Keratinocyte (primary cell): ENCODE measurements at regions not wholly inside any gene's neighbourhood (a gene's known extent, or its start where the extent isn't known, plus 50 kb on each side); places are given as distances from the start of the nearest gene placed in this dataset.

Experiments used
- DNase-seq: peaks from one replicate; pipeline ENCODE4 v3.0.0-alpha.2; 2011; ENCODE audit warnings: low read depth, missing footprints, low spot score
- FAIRE-seq: peaks from 2 replicates; lab custom pipeline; 2011; peaks lifted over from hg19 to GRCh38; lab: Jason Lieb, UNC
- H2AFZ ChIP-seq: 2 replicates; pipeline ENCODE4 v1.6.0; 2012; ENCODE audit warnings: low read length, control low read depth, inconsistent platforms; ENCODE audit not compliant: control insufficient read depth
- H3K27ac ChIP-seq: 2 replicates; pipeline ENCODE4 v1.5.1; 2011; ENCODE audit warnings: low read length; ENCODE audit not compliant: control insufficient read depth, insufficient read depth
- H3K27me3 ChIP-seq: 3 replicates; pipeline ENCODE4 v1.6.0; 2011; ENCODE audit warnings: low read length; ENCODE audit not compliant: control insufficient read depth, insufficient read depth; ENCODE audit errors: extremely low read depth
- H3K36me3 ChIP-seq, 2 experiments: 2 replicates in 1 of 2; 3 replicates in 1 of 2; pipeline ENCODE4 v1.5.1; 2011; ENCODE audit warnings: low read length in 2 of 2, mild to moderate bottlenecking in 1 of 2; ENCODE audit not compliant: control insufficient read depth in 2 of 2, insufficient read depth in 2 of 2; ENCODE audit errors: extremely low read depth in 1 of 2
- H3K4me1 ChIP-seq: 3 replicates; pipeline ENCODE4 v1.5.1; 2011; ENCODE audit warnings: low read length; ENCODE audit not compliant: control insufficient read depth, insufficient read depth; ENCODE audit errors: extremely low read depth
- H3K4me2 ChIP-seq: 3 replicates; pipeline ENCODE4 v1.6.0; 2011; ENCODE audit warnings: low read depth, low read length; ENCODE audit not compliant: control insufficient read depth, insufficient read depth; ENCODE audit errors: extremely low read depth
- H3K4me3 ChIP-seq, 3 experiments: fragments of 200-600 bp in 1 of 3; sonication (generic) in 1 of 3; 2 replicates in 2 of 3; 3 replicates in 1 of 3; pipeline ENCODE4 v1.5.1; 2011 to 2016; ENCODE audit warnings: low read length in 3 of 3, mild to moderate bottlenecking in 3 of 3, control low read depth in 2 of 3, inconsistent platforms in 1 of 3, low read depth in 1 of 3, mixed read lengths in 1 of 3, mixed run types in 1 of 3, moderate library complexity in 1 of 3; ENCODE audit not compliant: control insufficient read depth in 2 of 3, insufficient read depth in 2 of 3; ENCODE audit errors: extremely low read depth in 1 of 3
- H3K79me2 ChIP-seq: 2 replicates; pipeline ENCODE4 v1.6.0; 2012; ENCODE audit warnings: low read length; ENCODE audit not compliant: control insufficient read depth, insufficient read depth
- H3K9ac ChIP-seq: 3 replicates; pipeline ENCODE4 v1.6.0; 2011; ENCODE audit warnings: low read length; ENCODE audit not compliant: control insufficient read depth, insufficient read depth; ENCODE audit errors: extremely low read depth
- H3K9me1 ChIP-seq: 3 replicates; pipeline ENCODE4 v1.6.0; 2011; ENCODE audit warnings: low read length; ENCODE audit not compliant: control insufficient read depth, insufficient read depth; ENCODE audit errors: extremely low read depth
- H3K9me3 ChIP-seq: 2 replicates; pipeline ENCODE4 v1.5.1; 2012; ENCODE audit warnings: low read depth, low read length; ENCODE audit not compliant: control insufficient read depth
- H4K20me1 ChIP-seq: 3 replicates; pipeline ENCODE4 v1.6.0; 2011; ENCODE audit warnings: low read length; ENCODE audit not compliant: control insufficient read depth, insufficient read depth; ENCODE audit errors: extremely low read depth
- CTCF ChIP-seq, 3 experiments: IDR thresholded peaks in 1 of 3; conservative IDR thresholded peaks in 1 of 3; optimal IDR thresholded peaks in 1 of 3; 2 replicates in 2 of 3; 3 replicates in 1 of 3; pipeline versions ENCODE3 to v1.5.1; 2011; ENCODE audit warnings: low read length in 3 of 3, mild to moderate bottlenecking in 3 of 3, moderate library complexity in 2 of 3, control low read depth in 1 of 3, inconsistent platforms in 1 of 3; ENCODE audit not compliant: insufficient read depth in 2 of 3; ENCODE audit errors: extremely low read depth in 1 of 3
- EZH2 ChIP-seq: IDR thresholded peaks from one replicate; pipeline ENCODE4 v1.6.1; 2012; ENCODE audit warnings: inconsistent platforms, mild to moderate bottlenecking, low read length, moderate library complexity
- dilution Hi-C: fragments of 300-500 bp; cut with MboI; formaldehyde crosslinking; loops from one replicate; pipeline ENCODE4 v1.7.0; 2020; ENCODE audit warnings: low sequenced_read_pairs; ENCODE audit not compliant: extremely low pct_ligation_motif_present

GRCh38 chr5:141771031-141771430, 89.0 kb upstream of the ARAP3 start:
- H2AFZ ChIP-seq = no peak overlapping the region
- DNase-seq (no peak), FAIRE-seq (no peak)
- H3K27me3 ChIP-seq = peaks cover 21% of the 10 kb centered on the region
- no peak overlapping the region for H3K27ac ChIP-seq
- H3K4me1 ChIP-seq = no peaks in the 10 kb centered on the region
- dilution Hi-C loops = no loop called here
- H3K9me3 ChIP-seq = no peaks in the 10 kb centered on the region
- no peaks in the 10 kb centered on the region for H3K9me1 ChIP-seq
- H3K36me3 ChIP-seq = no peaks in the 10 kb centered on the region
- no peak overlapping the region for H3K4me2 ChIP-seq
- H3K4me3 ChIP-seq = no peak overlapping the region
- H3K9ac ChIP-seq = no peak overlapping the region
- TF ChIP-seq EZH2 (no peak), CTCF (optimal IDR thresholded peaks at IDR 0.05 in 1 of 3, IDR thresholded peaks at IDR 0.05 in 1 of 3, conservative IDR thresholded peaks at IDR 0.05 in 1 of 3; ENCODE audit: extremely low read depth in 1 of 3, insufficient read depth in 2 of 3, low read length in 3 of 3) (no peak)
- no peaks in the 10 kb centered on the region for H3K79me2 ChIP-seq
- H4K20me1 ChIP-seq = no peaks in the 10 kb centered on the region

GRCh38 chr5:141769671-141770070, 87.6 kb upstream of the ARAP3 start:
- Histone ChIP-seq H3K9me1 (no peaks in the 10 kb centered on the region), H3K9me3 (no peaks in the 10 kb centered on the region), H3K36me3 (no peaks in the 10 kb centered on the region), H2AFZ (no peak overlapping the region), H3K9ac (no peak overlapping the region), H4K20me1 (no peaks in the 10 kb centered on the region), H3K4me2 (no peak overlapping the region), H3K27me3 (peaks cover 21% of the 10 kb centered on the region), H3K4me1 (no peaks in the 10 kb centered on the region), H3K4me3 (no peak overlapping the region), H3K27ac (no peak overlapping the region), H3K79me2 (no peaks in the 10 kb centered on the region)
- no peak for TF ChIP-seq EZH2
- no peak for TF ChIP-seq CTCF (optimal IDR thresholded peaks at IDR 0.05 in 1 of 3, IDR thresholded peaks at IDR 0.05 in 1 of 3, conservative IDR thresholded peaks at IDR 0.05 in 1 of 3; ENCODE audit: extremely low read depth in 1 of 3, insufficient read depth in 2 of 3, low read length in 3 of 3)
- DNase-seq = no peak
- dilution Hi-C loops = no loop called here
- FAIRE-seq = no peak
